ENCODE measurements at regions not wholly inside any gene's neighbourhood (a gene's known extent, or its start where the extent isn't known, plus 50 kb on each side); places are given as distances from the start of the nearest gene placed in this dataset.
"Not testable (repeated sequence)": the region's sequence is repeated elsewhere in the genome, so short reads cannot be mapped to it uniquely, and the experiment has no call there.

DNA sequence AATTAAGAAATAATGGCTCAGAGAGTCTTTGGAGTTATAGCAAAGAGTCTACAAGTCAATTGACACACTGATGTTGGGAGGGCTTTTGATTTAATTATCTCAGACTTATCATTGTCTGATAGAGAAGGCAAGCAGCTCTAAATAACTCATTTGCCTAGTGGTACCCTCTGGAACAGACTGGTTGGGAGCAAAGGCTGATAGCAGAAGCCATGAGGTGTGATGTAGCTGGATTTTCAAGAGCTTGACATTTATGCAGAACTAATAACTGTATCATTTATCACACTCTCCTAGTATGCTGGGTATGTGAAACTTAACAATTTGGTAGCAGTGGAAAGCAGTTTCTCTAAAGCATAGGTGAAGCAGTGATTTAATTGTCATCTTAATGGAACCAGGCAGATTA, 380.6 kb downstream of the TENT5A start:
- TF ChIP-seq POLR2A (IDR thresholded peaks at IDR 0.05) (no peak), POLR2AphosphoS5 (IDR thresholded peaks at IDR 0.05) (no peak), EP300 (IDR thresholded peaks at IDR 0.05) (no peak)
- TF ChIP-seq, protein P1, sequence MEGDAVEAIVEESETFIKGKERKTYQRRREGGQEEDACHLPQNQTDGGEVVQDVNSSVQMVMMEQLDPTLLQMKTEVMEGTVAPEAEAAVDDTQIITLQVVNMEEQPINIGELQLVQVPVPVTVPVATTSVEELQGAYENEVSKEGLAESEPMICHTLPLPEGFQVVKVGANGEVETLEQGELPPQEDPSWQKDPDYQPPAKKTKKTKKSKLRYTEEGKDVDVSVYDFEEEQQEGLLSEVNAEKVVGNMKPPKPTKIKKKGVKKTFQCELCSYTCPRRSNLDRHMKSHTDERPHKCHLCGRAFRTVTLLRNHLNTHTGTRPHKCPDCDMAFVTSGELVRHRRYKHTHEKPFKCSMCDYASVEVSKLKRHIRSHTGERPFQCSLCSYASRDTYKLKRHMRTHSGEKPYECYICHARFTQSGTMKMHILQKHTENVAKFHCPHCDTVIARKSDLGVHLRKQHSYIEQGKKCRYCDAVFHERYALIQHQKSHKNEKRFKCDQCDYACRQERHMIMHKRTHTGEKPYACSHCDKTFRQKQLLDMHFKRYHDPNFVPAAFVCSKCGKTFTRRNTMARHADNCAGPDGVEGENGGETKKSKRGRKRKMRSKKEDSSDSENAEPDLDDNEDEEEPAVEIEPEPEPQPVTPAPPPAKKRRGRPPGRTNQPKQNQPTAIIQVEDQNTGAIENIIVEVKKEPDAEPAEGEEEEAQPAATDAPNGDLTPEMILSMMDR (IDR thresholded peaks at IDR 0.05): no peak
- Histone ChIP-seq H3K27ac (no peak overlapping the region), H3K27me3 (no peaks in the 10 kb centered on the region), H3K9me3 (no peaks in the 10 kb centered on the region), H3K36me3 (no peaks in the 10 kb centered on the region), H3K4me3 (no peak overlapping the region), H3K4me1 (no peaks in the 10 kb centered on the region)
- intact Hi-C loops (cut with DNase I; ENCODE audit: low total_unique reads): no loop called here
- DNase-seq: no peak

DNA sequence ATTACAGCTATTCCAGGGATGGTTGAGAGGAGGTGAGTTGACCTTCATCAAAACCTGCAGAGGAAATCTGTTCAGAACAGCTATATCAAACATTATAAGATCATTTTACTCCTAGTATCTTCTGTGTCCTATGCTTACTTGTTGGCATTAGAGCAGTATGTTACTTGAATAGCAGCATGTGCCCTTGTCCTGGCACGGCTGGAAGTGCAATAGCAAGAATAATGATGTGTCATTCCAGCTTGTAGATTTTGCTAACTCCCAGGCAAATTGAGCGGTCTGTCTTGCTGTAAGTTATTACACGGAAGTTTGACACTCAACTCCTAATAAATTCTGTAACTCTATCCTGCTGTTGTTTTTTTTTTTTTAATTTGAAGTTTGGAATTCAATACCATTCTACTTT, 385.5 kb downstream of the TENT5A start:
- no peak overlapping the region for H3K27ac ChIP-seq
- no peaks in the 10 kb centered on the region for H3K36me3 ChIP-seq
- intact Hi-C loops (cut with DNase I; ENCODE audit: low total_unique reads): no loop called here
- no peaks in the 10 kb centered on the region for H3K9me3 ChIP-seq
- no peak for DNase-seq
- no peak overlapping the region for H3K4me3 ChIP-seq
- H3K27me3 ChIP-seq: no peaks in the 10 kb centered on the region
- TF ChIP-seq POLR2A (IDR thresholded peaks at IDR 0.05) (no peak), EP300 (IDR thresholded peaks at IDR 0.05) (no peak), POLR2AphosphoS5 (IDR thresholded peaks at IDR 0.05) (no peak)
- TF ChIP-seq, protein P1 (IDR thresholded peaks at IDR 0.05): no peak
- H3K4me1 ChIP-seq: no peaks in the 10 kb centered on the region
- WGBS, 5 donors: 40 to 69% (median 45%) methylated on average over 3 of the region's 3 CpGs

DNA sequence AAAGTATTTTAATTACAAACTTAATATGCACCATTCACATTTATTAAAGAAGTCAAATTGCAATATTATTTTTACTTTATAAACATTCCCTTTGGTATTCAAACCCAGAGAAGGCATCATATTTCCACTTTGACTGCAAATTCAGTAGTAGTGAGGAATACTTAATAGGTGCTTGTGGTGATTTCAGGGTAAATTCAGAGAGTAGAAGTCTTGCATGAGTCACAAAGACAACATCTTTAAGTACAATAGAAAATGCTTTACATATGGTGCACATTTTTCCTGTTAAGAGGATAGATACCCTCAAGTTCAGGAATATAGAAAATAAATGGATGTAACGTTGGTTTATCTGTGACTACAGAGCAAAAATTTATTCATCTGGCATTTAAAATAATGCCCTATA, 390.2 kb downstream of the TENT5A start:
- DNase-seq: no peak
- no peak overlapping the region for H3K27ac ChIP-seq
- H3K36me3 ChIP-seq: no peaks in the 10 kb centered on the region
- 0 to 62% (median 38%) methylated on average over 1 of the region's 1 CpG for WGBS, 5 donors
- TF ChIP-seq POLR2A (IDR thresholded peaks at IDR 0.05): no peak
- TF ChIP-seq POLR2AphosphoS5 (IDR thresholded peaks at IDR 0.05): no peak
- TF ChIP-seq, protein P1 (IDR thresholded peaks at IDR 0.05): no peak
- no peak for TF ChIP-seq EP300 (IDR thresholded peaks at IDR 0.05)
- no peaks in the 10 kb centered on the region for H3K9me3 ChIP-seq
- intact Hi-C loops (cut with DNase I; ENCODE audit: low total_unique reads): no loop called here
- H3K4me3 ChIP-seq: no peak overlapping the region
- H3K27me3 ChIP-seq: no peaks in the 10 kb centered on the region
- peaks cover 0 to 6% (median 0%) of the 10 kb centered on the region in 4 donors for H3K4me1 ChIP-seq

DNA sequence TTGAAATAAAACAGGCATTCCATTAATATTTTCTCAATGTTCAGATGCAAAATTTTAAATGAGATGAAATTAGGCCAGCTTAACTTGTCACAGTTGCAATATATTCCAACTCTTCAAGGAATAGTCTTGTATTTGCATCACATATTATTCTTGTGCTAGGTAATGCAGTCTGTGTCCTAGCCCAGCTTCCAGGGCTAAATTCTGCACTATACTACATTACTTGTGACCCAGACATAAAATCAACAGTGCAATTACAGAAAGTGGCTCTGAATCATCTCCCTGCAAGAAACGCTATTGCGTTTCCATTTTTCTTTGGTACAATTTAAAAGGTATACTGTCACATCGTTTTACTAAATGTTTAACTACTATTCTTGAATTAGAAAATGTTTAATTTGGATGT, 399.2 kb downstream of the TENT5A start:
- Histone ChIP-seq H3K4me3 (no peak overlapping the region), H3K9me3 (no peaks in the 10 kb centered on the region), H3K27ac (no peak overlapping the region), H3K36me3 (no peaks in the 10 kb centered on the region), H3K27me3 (no peaks in the 10 kb centered on the region), H3K4me1 (no peaks in the 10 kb centered on the region)
- intact Hi-C loops (cut with DNase I; ENCODE audit: low total_unique reads): no loop called here
- DNase-seq: no peak
- TF ChIP-seq POLR2A (IDR thresholded peaks at IDR 0.05): no peak
- no peak for TF ChIP-seq POLR2AphosphoS5 (IDR thresholded peaks at IDR 0.05)
- TF ChIP-seq, protein P1 (IDR thresholded peaks at IDR 0.05): no peak
- no peak for TF ChIP-seq EP300 (IDR thresholded peaks at IDR 0.05)
- WGBS, 5 donors: 83 to 94% (median 91%) methylated on average over 3 of the region's 3 CpGs

DNA sequence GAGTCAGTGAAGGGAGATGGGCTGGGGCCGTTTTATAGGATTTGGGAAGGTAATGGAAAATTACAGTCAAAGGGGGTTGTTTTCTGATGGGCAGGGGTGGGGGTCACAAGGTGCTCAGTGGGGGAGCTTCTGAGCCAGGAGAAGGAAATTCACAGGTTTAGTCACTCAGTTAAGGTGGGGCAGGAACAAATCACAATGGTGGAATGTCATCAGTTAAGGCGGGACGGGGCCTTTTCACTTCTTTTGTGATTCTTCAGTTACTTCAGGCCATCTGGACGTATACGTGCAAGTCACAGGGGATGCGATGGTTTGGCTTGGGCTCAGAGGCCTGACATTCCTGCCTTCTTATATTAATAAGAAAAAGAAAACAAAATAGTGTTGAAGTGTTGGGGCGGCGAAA, 408.5 kb downstream of the TENT5A start:
- 88 to 95% (median 94%) methylated on average over 8 of the region's 8 CpGs for WGBS, 5 donors
- H3K4me1 ChIP-seq; H3K36me3 ChIP-seq; H3K27ac ChIP-seq; intact Hi-C loops (cut with DNase I; ENCODE audit: low total_unique reads); H3K9me3 ChIP-seq; DNase-seq; H3K4me3 ChIP-seq; H3K27me3 ChIP-seq: not testable (repeated sequence)

Data from stomach (tissue), 8 donors.